Endodermal cell (in vitro differentiated cells): ENCODE measurements at regions not wholly inside any gene's neighbourhood (a gene's known extent, or its start where the extent isn't known, plus 50 kb on each side); places are given as distances from the start of the nearest gene placed in this dataset.
"Not testable (repeated sequence)": the region's sequence is repeated elsewhere in the genome, so short reads cannot be mapped to it uniquely, and the experiment has no call there.

Source experiments
- DNase-seq: peaks from one replicate; pipeline ENCODE4 v3.0.0-alpha.2; 2017
- H3K27ac ChIP-seq: 2 replicates; pipeline ENCODE4 v1.5.1; 2013; ENCODE audit warnings: mild to moderate bottlenecking, low read depth, low read length, moderate library complexity
- H3K27me3 ChIP-seq: 2 replicates; pipeline ENCODE4 v1.6.1; 2013; ENCODE audit warnings: mild to moderate bottlenecking, low read length, moderate library complexity; ENCODE audit not compliant: insufficient read depth, control insufficient read depth, poor library complexity, severe bottlenecking
- H3K36me3 ChIP-seq: 2 replicates; pipeline ENCODE4 v1.7.0; 2013; ENCODE audit warnings: mild to moderate bottlenecking, low read length, moderate library complexity; ENCODE audit not compliant: control insufficient read depth, insufficient read depth
- H3K4me1 ChIP-seq: one replicate; pipeline ENCODE4 v1.7.0; 2013; ENCODE audit warnings: low read length; ENCODE audit not compliant: control insufficient read depth, insufficient read depth
- H3K4me3 ChIP-seq: 2 replicates; pipeline ENCODE4 v1.5.1; 2013; ENCODE audit warnings: mild to moderate bottlenecking, low read length, moderate library complexity
- H3K9ac ChIP-seq: 2 replicates; pipeline ENCODE4 v1.6.1; 2013; ENCODE audit warnings: mild to moderate bottlenecking, low read length, moderate library complexity; ENCODE audit not compliant: poor library complexity, severe bottlenecking; ENCODE audit errors: extremely low read depth
- H3K9me3 ChIP-seq: 2 replicates; pipeline ENCODE4 v1.6.1; 2013; ENCODE audit warnings: mild to moderate bottlenecking, low read length, moderate library complexity; ENCODE audit not compliant: control insufficient read depth
- H3K27ac Mint-ChIP-seq: 2 replicates; pipeline ENCODE4 v1.8.0; 2020; ENCODE audit warnings: mixed read lengths
- H3K27me3 Mint-ChIP-seq: 2 replicates; pipeline ENCODE4 v1.8.0; 2021; ENCODE audit warnings: mild to moderate bottlenecking, mixed read lengths; ENCODE audit not compliant: insufficient read depth
- H3K36me3 Mint-ChIP-seq: 2 replicates; pipeline ENCODE4 v1.8.0; 2020; ENCODE audit warnings: low read depth, mixed read lengths
- H3K4me1 Mint-ChIP-seq: 2 replicates; pipeline ENCODE4 v1.8.0; 2020; ENCODE audit warnings: mixed read lengths
- H3K4me3 Mint-ChIP-seq: 2 replicates; pipeline ENCODE4 v1.8.0; 2020; ENCODE audit warnings: mild to moderate bottlenecking, moderate library complexity, mixed read lengths
- H3K9me3 Mint-ChIP-seq: 2 replicates; pipeline ENCODE4 v1.8.0; 2020; ENCODE audit warnings: mild to moderate bottlenecking, mixed read lengths
- CTCF ChIP-seq: fragments of 200-600 bp; sonication (generic); conservative IDR thresholded peaks from 2 replicates; pipeline ENCODE4 v1.5.0; 2021; ENCODE audit warnings: antibody characterized with exemption, mild to moderate bottlenecking
- WGBS, 2 experiments: methylation state at CpG; one replicate each; pipeline versions ENCODE4 v1.1.5 to v1.1.7; 2013; ENCODE audit warnings: missing lambda C conversion rate in 2 of 2, mixed read lengths in 1 of 2; ENCODE audit not compliant: insufficient coverage in 1 of 2, insufficient read length in 1 of 2; 5-methylcytosine and 5-hydroxymethylcytosine counted together

GRCh38 chr10:123229927-123230630 lies 75.9 kb downstream of the BUB3 start:
- WGBS, 2 experiments, result 83 to 91% methylated on average over 1 to 8 of the region's 8 CpGs
- H3K9ac ChIP-seq, result no peak overlapping the region
- peak; percentile 23 for DNase-seq
- H3K9me3 ChIP-seq, result peaks cover 7% of the 10 kb centered on the region
- Mint-ChIP-seq H3K27me3 (peaks cover 49% of the 10 kb centered on the region), H3K4me3 (no peak overlapping the region), H3K9me3 (peaks cover 4% of the 10 kb centered on the region), H3K4me1 (no peaks in the 10 kb centered on the region), H3K36me3 (peaks cover 25% of the 10 kb centered on the region), H3K27ac (no peak overlapping the region)
- no peak overlapping the region for H3K27ac ChIP-seq
- no peaks in the 10 kb centered on the region for H3K36me3 ChIP-seq
- H3K27me3 ChIP-seq, result peaks cover 42% of the 10 kb centered on the region
- H3K4me3 ChIP-seq, result no peak overlapping the region
- H3K4me1 ChIP-seq, result no peaks in the 10 kb centered on the region
- TF ChIP-seq CTCF, result no peak

- 100% methylated on average over 1 of the region's 1 CpG; no CpG with 5 or more reads in 1 of the 2 experiments for WGBS, 2 experiments
- not testable (repeated sequence) for H3K27ac ChIP-seq, H3K4me3 Mint-ChIP-seq
These were observed 78.7 kb downstream of the BUB3 start for GRCh38 chr10:123232879-123233278.

GRCh38 chr10:123235014-123235413 lies 80.8 kb downstream of the BUB3 start:
- H3K27ac Mint-ChIP-seq, H3K27ac ChIP-seq, H3K9me3 ChIP-seq, H3K4me3 Mint-ChIP-seq, H3K27me3 ChIP-seq, H3K4me1 Mint-ChIP-seq, H3K4me1 ChIP-seq, H3K9ac ChIP-seq, H3K36me3 ChIP-seq, H3K4me3 ChIP-seq, H3K9me3 Mint-ChIP-seq: not testable (repeated sequence)
- DNase-seq, result peak; percentile 0
- Mint-ChIP-seq H3K27me3 (peaks cover 18% of the 10 kb centered on the region), H3K36me3 (peaks cover 30% of the 10 kb centered on the region)
- 90 to 100% methylated on average over 2 to 4 of the region's 4 CpGs for WGBS, 2 experiments

More at GRCh38 chr10:123232879-123233278, 78.7 kb downstream of the BUB3 start:
- H3K27me3 Mint-ChIP-seq, result peaks cover 33% of the 10 kb centered on the region
- not testable (repeated sequence) for DNase-seq, H3K9ac ChIP-seq, H3K9me3 Mint-ChIP-seq, H3K4me1 ChIP-seq, H3K4me3 ChIP-seq, H3K27ac Mint-ChIP-seq, H3K36me3 ChIP-seq, H3K4me1 Mint-ChIP-seq, H3K9me3 ChIP-seq
- H3K27me3 ChIP-seq, result peaks cover 18% of the 10 kb centered on the region
- H3K36me3 Mint-ChIP-seq, result peaks cover 32% of the 10 kb centered on the region

- H3K4me3 Mint-ChIP-seq, result no peak overlapping the region
- DNase-seq, result peak; percentile 52
- TF ChIP-seq CTCF, result peak; percentile 70
- no peaks in the 10 kb centered on the region for H3K36me3 ChIP-seq
- H3K9ac ChIP-seq, result no peak overlapping the region
- no peak overlapping the region for H3K27ac Mint-ChIP-seq
- no peak overlapping the region for H3K27ac ChIP-seq
- H3K4me1 ChIP-seq, result no peaks in the 10 kb centered on the region
- WGBS, 2 experiments, result 85 to 95% methylated on average over 2 of the region's 2 CpGs
- H3K9me3 Mint-ChIP-seq, result peaks cover 5% of the 10 kb centered on the region
- peaks cover 15% of the 10 kb centered on the region for H3K27me3 Mint-ChIP-seq
- H3K4me1 Mint-ChIP-seq, result no peaks in the 10 kb centered on the region
- H3K4me3 ChIP-seq, result no peak overlapping the region
- peaks cover 25% of the 10 kb centered on the region for H3K36me3 Mint-ChIP-seq
- H3K9me3 ChIP-seq, result peaks cover 3% of the 10 kb centered on the region
- no peaks in the 10 kb centered on the region for H3K27me3 ChIP-seq
These were observed 81.9 kb downstream of the BUB3 start for GRCh38 chr10:123236126-123236525.
